Putamen (tissue), 1 donor: ENCODE measurements at regions not wholly inside any gene's neighbourhood (a gene's known extent, or its start where the extent isn't known, plus 50 kb on each side); places are given as distances from the start of the nearest gene placed in this dataset.
"Not testable (repeated sequence)": the region's sequence is repeated elsewhere in the genome, so short reads cannot be mapped to it uniquely, and the experiment has no call there.

Source experiments
- DNase-seq: peaks from one replicate; pipeline ENCODE4 v3.0.0-alpha.2; 2016; ENCODE audit warnings: low spot score

DNA sequence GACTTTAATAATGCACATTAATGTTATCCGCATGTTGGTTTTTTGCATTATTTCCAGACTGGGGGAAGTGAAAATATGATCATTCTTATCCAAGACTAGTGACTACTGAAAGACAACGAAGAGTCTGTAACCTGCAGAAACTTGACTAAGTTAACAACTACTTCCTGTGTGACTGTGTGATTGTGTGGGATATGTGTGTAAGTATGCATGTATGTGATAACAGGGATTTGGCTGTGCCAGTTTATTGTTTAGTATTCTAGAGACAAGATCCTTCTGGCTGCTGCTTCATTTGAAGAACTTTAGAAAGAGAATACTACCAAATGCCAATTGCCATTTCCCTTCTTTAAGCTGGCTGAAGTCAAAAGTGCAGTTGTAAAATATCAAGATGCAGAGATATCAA, 375.7 kb upstream of the PRR16 start:
- DNase-seq: no peak

DNA sequence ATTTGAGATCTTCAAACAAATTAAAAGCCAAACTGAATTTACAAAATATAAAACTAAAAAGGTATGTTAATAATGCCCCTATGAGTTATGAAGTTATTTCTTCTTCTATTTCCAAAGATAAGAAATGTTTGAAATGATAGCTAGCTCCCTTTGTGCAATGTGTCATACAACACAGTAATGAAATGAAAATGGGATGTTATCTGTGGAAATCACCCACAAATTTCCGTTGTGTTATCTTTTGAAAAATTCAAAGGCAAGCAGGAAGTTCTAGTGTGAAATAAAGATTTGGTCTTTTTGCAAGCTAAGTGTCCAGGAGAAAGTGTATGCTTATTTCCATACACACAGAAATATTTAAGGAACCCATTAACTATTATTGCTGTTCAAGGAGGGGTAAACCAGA, 375.3 kb upstream of the PRR16 start:
- no peak for DNase-seq

DNA sequence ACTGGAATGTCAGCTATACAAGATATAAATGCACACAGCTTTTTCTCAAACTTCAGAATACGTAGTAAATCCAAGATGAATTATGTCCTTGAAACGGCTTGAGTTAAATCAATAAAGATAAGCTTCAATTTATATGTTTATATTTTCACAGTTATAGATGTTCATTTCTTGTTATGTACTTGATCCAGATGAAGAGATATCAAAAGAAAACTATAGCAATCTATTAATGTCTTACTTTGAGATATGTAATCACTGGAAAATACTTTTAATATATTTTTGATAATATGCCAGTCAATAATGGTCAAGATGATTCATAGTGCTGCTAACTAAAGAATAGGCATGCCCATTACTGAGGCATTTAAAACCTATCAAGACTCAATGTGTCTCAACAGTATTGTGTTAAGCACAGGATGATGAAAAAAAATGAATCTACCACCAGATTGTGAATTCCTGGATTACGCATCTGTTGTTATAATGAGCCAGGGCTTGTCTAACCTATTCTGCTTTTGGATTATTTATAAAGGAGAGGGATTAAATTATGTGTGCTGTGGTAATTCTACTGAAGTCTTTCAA, 372.6 kb upstream of the PRR16 start:
- no peak for DNase-seq

DNA sequence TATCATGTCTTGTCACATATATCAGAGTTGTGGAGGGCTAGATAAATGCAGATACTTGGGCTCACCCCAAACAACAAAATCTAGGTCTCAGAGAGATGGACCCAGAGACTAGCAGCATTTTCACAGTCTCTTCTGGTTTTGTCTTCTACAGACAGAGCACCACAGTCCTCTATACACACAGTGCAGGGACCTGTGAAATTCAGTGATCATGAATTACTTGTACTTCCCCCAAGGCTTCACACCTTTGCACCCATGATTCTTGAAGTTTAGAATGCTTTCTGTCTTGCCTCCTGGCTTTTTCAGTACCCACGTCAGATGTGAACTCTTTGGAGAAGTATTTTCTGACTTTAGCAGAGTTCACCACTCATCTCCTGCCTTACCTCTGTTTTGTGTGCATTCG, 371.5 kb upstream of the PRR16 start:
- DNase-seq: no peak

DNA sequence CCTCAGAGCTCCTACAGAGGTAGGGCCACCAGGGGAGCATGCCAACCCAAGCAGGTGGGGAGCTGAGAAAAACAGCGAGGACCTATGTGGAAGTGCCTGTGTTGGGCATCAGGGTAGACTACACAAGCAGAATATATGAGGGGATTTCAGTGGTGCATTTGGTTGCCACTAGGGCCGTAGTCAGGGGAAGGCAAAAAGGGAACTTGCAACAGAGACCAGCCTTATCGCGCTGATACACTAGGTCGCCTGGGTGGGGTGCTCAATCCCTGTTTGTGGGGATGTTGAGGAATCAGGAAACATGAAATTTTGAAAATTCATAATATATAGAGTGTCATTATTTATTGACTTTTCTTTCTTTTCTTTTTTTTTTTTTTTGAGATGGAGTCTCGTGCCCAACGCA, 370.9 kb upstream of the PRR16 start:
- no peak for DNase-seq

DNA sequence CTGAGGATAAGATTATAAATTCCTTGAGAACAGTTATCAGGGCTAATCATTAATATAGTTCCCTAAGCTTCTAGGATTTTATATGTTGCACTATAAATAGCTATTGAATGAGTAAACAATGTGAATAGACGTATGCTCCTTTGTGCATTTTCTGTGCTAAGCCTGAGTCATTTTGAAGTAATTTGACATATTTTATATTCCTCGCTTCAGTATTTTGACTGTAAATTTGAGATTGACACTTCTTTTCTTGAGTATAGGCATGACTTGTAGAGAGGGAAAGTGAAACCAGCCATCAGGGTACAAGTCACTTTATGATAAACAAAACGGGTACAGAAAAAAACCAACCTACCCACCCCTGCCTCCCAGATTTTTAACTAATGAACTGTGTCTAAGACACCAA, 367.7 kb upstream of the PRR16 start:
- no peak for DNase-seq

DNA sequence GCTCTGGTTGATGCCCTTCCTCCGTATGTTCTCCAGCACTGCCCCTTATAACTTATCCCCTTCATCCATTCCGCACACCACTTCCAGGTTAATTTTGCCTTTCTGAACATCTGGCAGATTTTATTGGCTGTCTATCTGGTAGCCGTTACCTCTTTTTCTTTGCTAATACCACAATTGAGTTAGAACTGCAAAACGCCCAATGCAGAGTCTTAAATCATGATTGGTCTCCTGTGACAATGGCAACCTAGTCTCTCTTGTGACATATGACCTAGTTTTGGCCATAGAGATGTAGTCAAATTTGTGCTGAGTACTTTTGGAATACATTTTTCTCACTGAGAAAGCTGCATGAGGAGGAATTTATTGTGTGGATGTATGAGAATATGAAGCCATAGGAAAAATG, 365.7 kb upstream of the PRR16 start:
- DNase-seq: no peak

DNA sequence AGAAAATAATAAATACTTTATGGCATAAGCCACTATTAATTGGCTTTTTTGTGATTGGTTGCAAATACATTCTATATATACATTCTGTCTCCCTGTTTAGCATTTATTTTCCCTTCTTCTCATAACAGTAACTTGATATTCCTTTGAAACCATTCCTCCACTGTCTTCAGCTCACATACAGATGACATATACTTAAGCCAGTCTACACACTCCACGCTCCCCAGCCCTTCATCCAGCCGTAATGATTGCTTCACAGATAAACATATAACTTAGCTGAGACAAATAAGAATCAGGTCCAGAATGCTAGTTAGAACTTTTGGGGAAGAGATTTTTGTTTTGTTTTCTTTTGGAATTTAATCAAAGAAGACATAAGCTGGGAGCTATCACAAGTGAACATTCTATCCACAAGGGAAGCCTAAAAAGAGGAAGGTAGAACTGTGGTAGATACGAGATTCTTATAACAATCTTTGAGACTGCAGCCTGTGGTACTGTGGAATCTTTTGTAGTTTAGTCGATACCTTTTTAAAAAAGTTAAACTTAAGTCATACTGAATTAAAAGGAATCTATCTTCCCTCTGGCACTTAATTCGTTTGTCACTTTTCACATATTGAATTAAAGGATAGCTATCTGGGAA, 365.1 kb upstream of the PRR16 start:
- DNase-seq: no peak

DNA sequence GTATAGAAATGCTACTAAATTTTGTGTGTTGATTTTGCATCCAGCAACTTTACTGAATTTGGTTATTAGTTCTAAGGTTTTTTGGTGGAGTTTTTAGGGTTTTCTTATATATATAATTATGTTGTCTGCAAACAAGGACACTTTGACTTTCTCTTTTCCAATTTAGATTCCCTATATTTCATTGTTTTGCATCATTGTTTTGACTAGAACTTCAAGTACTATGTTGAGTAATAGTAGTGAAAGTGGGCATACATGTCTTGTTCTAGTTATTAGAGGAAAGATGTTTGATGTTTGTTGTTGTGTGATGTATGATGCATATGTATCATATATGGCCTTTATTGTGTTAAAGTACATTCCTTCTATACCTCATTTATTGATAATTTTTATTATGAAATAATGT, 362.3 kb upstream of the PRR16 start:
- no peak for DNase-seq

DNA sequence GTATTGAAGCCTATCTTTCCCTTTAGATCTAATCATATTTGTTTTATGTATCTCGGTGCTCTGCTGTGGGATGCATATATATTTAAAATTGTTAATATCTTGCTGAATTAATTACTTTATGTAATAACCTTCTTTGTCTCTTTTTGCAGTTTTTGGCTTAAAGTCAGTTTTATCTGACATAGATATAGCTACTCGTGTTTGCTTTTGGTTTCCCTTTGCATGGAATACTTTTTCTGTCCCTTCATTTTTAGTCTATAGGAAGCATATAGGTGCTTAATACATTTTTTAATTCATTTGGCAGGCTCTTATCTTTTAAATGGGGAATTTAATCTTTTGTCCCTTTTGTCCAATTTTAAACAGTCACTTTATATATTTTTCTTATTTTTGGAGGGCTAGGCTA, 360.6 kb upstream of the PRR16 start:
- no peak for DNase-seq

DNA sequence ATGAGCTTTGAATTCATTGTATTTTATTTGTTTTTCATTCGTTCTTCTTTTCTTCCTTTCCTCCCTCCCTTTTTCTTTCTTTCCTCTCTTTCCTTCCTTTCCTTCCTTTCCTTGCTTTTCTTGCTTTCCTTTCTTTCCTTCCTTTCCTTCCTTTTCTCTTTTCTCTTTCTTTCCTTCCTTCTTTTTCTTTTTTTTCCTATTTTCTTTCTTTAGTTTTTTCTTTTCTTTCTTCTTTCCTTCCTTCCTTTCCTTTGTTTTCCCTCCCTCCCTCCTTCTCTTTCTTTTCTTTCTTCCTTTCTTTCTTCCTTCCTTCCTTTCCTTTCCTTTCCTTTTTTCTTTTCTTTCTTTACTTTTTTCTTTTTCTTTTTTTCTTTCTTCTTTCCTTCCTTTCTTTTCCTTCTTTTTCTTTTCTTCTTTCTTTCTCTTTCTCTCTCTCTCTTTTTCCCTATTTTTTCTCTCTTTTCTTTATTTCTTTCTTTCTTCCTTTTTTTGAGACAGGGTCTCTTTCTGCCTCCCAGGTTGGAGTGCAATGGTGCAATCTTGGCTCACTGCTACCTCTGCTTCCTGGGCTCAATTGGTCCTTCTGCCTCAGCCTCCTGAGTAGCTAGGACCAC, 357.1 kb upstream of the PRR16 start:
- DNase-seq: no peak

DNA sequence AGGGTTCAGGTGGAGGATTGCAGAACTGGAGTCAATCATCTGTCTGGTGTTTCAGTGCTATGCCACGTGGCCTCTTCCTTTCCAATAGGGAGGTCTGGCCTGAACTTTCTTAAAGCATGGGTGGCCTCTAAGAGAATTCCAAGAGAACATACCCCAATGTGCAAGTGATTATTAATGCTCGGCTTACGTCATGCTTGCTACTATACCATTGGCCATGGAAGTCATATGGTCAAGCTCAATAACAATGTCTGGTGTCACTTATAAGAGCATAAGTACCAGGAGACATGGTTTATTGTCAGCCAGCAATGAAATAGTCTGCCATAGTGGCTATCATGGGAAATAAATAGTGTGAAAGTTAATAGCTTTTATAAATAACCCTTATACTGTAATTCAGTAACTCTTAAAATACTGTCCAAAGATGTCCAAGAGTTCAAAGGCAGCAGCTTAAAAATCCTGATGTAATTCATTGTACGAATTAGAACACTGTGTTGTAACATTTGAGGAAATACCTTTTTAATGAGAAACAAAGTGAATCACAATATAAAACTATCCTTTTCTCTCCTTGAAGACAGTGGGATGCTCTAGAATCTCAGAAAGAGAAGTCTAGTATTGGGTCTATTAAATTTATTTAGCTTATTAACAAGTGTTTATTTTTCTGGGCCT, 355.4 kb upstream of the PRR16 start:
- DNase-seq: no peak

DNA sequence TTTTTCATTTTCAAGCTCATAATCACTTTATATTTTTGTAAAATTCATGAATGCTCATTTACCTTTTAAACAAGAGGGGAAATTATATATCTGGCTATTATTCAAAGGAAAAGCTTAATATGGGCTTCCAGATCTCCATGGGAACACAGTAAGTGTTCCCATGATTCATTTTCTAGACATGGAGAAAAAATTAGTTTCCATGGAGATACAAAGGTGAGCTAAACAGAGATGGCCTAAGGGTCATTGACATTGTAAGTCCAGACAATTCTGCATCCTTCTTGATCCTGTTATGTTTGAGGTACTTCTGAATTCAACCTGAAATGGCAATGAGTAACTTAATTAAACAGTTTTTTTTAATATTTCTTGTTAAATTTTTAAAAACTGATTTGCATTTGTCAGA, 341.4 kb upstream of the PRR16 start:
- no peak for DNase-seq

DNA sequence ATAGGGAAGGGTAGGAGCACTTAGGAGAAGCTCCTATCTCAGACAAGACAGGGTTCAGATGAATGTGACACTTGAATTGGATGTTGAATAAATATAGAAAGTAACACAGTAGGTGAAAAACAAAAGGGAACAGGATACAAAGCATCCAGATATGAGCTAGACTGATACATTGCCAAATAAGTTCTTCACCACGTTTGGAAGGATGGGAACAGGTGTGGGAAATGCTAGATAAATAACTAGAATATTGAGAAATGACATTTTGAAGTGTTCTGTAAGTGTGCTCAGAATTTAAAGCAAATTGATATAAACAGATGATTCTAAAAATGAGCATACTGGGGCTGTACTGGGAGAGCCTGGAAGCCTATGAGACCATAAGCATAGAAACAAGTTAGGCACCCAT, 340.1 kb upstream of the PRR16 start:
- DNase-seq: no peak

DNA sequence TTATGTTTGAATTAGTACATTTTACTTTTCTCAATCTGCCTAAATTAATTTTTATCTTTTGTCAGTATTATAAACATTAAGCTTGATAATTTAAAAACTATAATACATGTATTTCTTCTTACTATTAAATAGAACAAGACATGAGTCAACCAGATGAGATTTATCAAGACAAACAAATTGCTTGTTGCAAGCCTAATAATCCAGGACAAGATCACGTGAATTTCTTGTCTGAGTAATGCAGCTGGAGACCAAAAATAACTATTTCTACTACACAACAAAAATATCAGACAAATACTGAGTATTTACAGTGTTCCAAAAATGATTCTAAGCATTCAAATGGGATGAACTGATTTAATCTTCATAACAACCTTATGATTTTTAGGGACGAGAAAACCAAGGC, 339.1 kb upstream of the PRR16 start:
- DNase-seq: no peak

DNA sequence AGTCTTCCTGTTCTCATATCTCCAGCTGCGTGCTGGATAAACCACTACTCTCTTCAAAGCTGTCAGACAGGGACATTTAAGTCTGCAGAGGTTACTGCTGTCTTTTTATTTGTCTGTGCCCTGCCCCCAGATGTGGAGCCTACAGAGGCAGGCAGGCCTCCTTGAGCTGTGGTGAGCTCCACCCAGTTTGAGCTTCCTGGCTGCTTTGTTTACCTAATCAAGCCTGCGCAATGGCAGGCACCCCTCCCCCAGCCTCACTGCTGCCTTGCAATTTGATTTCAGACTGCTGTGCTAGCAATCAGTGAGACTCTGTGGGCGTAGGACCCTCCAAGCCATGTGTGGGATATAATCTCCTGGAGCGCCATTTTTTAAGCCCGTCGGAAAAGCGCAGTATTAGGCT, 331.8 kb upstream of the PRR16 start:
- not testable (repeated sequence) for DNase-seq

DNA sequence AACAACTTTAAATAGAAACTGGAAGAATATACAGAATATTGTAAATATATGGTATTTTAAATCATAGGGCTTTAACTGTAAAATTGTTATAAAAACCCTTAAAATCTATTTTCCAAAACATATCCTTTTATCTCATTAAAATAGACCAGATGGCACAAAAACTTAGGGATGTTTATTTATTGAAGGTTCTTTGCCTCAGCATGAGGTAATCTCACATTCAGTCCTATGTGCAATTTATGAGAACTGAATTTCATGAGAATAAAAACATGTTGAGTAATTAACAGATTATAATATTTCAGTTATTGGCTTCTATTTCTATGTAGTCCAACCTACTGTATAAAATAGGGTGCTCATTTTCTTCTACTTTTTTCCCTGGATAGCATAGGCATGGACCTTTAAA, 329.2 kb upstream of the PRR16 start:
- no peak for DNase-seq

DNA sequence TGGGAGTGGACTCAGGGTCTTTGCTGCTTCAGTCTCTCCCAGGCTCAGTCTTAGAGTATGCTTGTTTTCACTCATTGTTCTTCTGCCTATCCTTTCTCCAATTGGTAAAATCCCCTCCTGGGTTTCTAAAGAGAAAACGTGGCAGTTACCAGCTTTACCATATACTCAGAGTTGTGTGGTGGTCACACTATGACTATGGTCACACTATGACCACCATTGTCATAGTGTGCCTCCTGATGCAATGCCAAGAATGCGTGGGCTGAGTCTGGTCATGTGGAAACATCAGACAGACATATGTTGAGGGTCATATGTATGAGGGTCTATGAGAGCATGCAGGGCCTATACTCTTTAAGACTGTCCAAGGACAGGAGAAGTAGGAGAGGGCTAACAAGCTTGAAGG, 326.5 kb upstream of the PRR16 start:
- DNase-seq: no peak

DNA sequence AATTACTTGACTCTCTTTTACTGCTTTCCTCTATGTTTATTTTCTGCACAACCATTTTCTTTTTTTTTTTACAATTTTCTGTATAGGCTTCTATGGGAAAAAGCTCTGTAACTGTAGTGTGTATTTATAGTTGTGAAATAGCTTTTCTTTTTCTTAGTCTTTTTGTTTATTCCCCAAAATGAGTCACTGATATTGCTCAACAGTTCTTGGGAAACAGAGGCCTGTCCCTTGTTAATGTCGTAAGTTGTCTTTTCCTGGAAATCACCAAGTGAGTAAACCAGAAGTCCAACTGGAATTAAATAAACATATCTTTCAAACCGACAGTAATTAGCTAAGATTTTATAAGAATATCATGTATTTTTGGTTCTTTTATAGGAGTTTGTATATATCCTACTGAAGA, 325.1 kb upstream of the PRR16 start:
- DNase-seq: no peak

DNA sequence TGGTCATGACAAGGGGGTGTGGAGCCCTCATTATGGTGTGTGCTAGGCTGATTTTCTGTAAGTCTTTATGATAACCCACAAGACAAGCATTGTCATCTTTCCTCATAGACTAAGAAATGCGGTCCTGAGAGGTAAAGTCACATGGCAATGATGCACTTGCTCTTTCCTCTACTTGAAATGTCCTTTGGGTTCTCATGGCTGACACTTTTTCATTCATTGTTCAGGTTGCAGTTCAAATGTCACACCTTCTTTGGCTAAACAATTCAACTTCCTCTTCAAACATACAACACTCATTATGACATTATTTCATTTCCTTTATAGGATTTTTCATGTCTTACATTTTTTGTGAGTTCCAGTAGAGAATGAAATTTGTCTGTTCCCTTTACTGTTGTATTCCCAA, 323.6 kb upstream of the PRR16 start:
- DNase-seq: no peak

DNA sequence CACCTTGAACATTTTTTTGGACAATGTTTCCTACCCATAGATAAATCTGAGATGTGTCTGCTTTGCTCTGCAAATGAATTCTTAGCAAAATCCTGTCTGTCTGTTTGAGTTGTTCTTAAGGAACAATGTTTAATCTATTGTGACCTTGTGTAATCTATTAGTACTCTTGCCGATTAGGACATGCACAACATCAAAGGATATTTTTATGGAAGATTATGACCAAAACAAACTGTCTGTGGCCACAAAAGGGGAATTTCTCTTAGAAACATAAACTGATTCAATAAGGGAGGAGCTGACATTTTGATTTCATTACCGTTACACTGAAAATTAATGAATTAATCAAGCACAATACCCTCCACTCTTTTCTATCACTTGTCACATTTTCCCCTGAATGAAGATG, 323.0 kb upstream of the PRR16 start:
- no peak for DNase-seq

DNA sequence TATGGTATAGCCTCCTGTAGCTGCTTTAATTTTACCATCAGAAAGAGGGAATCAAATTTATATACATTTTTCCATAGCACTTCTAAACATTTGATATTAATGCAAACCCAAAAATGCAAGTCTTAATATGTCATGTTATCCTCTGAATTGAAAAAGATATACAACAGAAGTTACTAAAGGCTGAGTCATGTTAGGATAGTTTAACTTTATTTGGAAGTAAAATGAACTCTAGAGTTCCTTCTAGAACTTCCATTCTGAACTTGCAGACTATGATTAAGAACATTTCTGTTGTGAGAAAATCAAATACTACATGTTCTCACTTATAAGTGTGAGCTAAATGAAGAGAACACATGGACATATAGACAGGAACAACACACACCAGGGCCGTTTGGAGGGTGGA, 317.3 kb upstream of the PRR16 start:
- DNase-seq: no peak

DNA sequence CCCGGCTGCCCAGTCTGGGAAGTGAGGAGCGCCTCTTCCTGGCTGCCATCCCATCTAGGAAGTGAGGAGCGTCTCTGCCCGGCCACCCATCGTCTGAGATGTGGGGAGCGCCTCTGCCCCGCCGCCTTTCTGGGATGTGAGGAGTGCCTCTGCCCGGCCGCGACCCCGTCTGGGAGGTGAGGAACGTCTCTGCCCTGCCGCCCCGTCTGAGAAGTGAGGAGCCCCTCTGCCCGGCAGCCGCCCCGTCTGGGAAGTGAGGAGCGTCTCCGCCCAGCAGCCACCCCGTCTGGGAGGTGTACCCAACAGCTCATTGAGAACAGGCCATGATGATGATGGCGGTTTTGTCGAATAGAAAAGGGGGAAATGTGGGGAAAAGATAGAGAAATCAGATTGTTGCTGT, 316.2 kb upstream of the PRR16 start:
- not testable (repeated sequence) for DNase-seq

DNA sequence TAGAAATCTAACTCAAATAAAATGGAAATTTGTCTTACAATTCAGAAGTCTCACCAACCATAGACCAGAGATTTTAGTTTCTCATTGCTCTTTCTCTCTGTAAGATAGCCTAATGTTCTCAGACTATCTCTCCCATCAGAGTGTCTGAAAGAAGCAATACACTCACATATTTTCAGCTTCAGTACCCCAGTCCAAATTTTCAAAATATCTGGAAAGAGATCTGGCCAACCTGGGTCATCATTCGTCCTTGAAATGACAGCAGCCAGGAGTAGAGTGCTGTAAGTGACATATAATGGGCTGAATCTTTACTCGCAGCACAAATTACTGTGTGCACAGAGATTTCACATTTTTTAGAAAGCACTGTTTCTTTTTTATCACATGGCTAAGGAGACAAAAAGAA, 313.3 kb upstream of the PRR16 start:
- DNase-seq: no peak
